CD14-positive monocyte (primary cell): ENCODE measurements at regions not wholly inside any gene's neighbourhood (a gene's known extent, or its start where the extent isn't known, plus 50 kb on each side); places are given as distances from the start of the nearest gene placed in this dataset.
A peak's percentile ranks its signal among the peaks of the same experiment; 100 is the strongest.

Experiments
- DNase-seq, 3 donors: peaks; one replicate each; pipeline ENCODE4 v3.0.0-alpha.2; 2011 to 2022
- H2AFZ ChIP-seq: 2 replicates; pipeline ENCODE4 v1.6.0; 2012; ENCODE audit warnings: mild to moderate bottlenecking, low read depth, low read length, inconsistent platforms; ENCODE audit not compliant: insufficient read depth, poor library complexity, severe bottlenecking
- H3K27ac ChIP-seq, 2 donors: 1 replicate in 1 of 2; 2 replicates in 1 of 2; pipeline ENCODE4 v1.5.1; 2012 to 2013; ENCODE audit warnings: low read length in 2 of 2, control low read depth in 1 of 2, inconsistent platforms in 1 of 2, low read depth in 1 of 2, mild to moderate bottlenecking in 1 of 2
- H3K27me3 ChIP-seq, 2 donors: one replicate each; pipeline versions ENCODE4 v1.6.0 to v1.6.1; 2011 to 2013; ENCODE audit warnings: low read length in 2 of 2; ENCODE audit not compliant: control insufficient read depth in 2 of 2, insufficient read depth in 2 of 2
- H3K36me3 ChIP-seq, 2 donors: replicated peaks in 1 of 2; 1 replicate in 1 of 2; 2 replicates in 1 of 2; pipeline versions ENCODE4 v1.5.1 to v1.6.1; 2012 to 2013; ENCODE audit warnings: low read length in 2 of 2, control low read depth in 1 of 2, inconsistent platforms in 1 of 2, mild to moderate bottlenecking in 1 of 2; ENCODE audit not compliant: insufficient read depth in 2 of 2, control insufficient read depth in 1 of 2
- H3K4me1 ChIP-seq, 2 donors: 1 replicate in 1 of 2; 2 replicates in 1 of 2; pipeline versions ENCODE4 v1.5.1 to v1.6.1; 2012 to 2013; ENCODE audit warnings: low read length in 2 of 2, control low read depth in 1 of 2, inconsistent platforms in 1 of 2, mild to moderate bottlenecking in 1 of 2, moderate library complexity in 1 of 2; ENCODE audit not compliant: insufficient read depth in 2 of 2, control insufficient read depth in 1 of 2
- H3K4me2 ChIP-seq: replicated peaks from 2 replicates; pipeline ENCODE3; 2012; ENCODE audit warnings: low read length, moderate library complexity, mild to moderate bottlenecking; ENCODE audit not compliant: poor library complexity, severe bottlenecking; ENCODE audit errors: extremely low read depth
- H3K4me3 ChIP-seq, 3 experiments: fragments of 200-600 bp in 1 of 3; sonication (generic) in 1 of 3; replicated peaks in 1 of 3; 1 replicate in 2 of 3; 2 replicates in 1 of 3; pipeline ENCODE4 v1.5.1; 2011 to 2013; ENCODE audit warnings: low read length in 3 of 3, mild to moderate bottlenecking in 3 of 3, control low read depth in 2 of 3, low read depth in 2 of 3, inconsistent platforms in 1 of 3, moderate library complexity in 1 of 3
- H3K79me2 ChIP-seq: 2 replicates; pipeline ENCODE4 v1.6.0; 2012; ENCODE audit warnings: mild to moderate bottlenecking, control low read depth, inconsistent platforms, low read length, moderate library complexity; ENCODE audit not compliant: insufficient read depth
- H3K9ac ChIP-seq: 2 replicates; pipeline ENCODE4 v1.6.0; 2017; ENCODE audit warnings: low read length, mild to moderate bottlenecking; ENCODE audit not compliant: insufficient read depth, poor library complexity, severe bottlenecking
- H3K9me3 ChIP-seq, 2 donors: replicated peaks in 1 of 2; 1 replicate in 1 of 2; 2 replicates in 1 of 2; pipeline versions ENCODE4 v1.5.1 to v1.6.1; 2012 to 2013; ENCODE audit warnings: low read length in 2 of 2, control low read depth in 1 of 2; ENCODE audit not compliant: control insufficient read depth in 1 of 2, insufficient read depth in 1 of 2
- H4K20me1 ChIP-seq: 2 replicates; pipeline ENCODE4 v1.6.0; 2012; ENCODE audit warnings: mild to moderate bottlenecking, low read length, control low read depth, moderate library complexity; ENCODE audit not compliant: insufficient read depth
- H3K27ac Mint-ChIP-seq, 7 donors: one replicate each; pipeline ENCODE4 v1.8.0; 2020; ENCODE audit warnings: mild to moderate bottlenecking in 7 of 7, mixed read lengths in 7 of 7, moderate library complexity in 6 of 7, inconsistent platforms in 2 of 7
- H3K27me3 Mint-ChIP-seq, 3 donors: one replicate each; pipeline ENCODE4 v1.8.0; 2021 to 2022; ENCODE audit warnings: low read depth in 3 of 3, mild to moderate bottlenecking in 3 of 3, mixed read lengths in 3 of 3, moderate library complexity in 3 of 3, inconsistent platforms in 1 of 3
- H3K36me3 Mint-ChIP-seq, 2 donors: one replicate each; pipeline ENCODE4 v1.8.0; 2020; ENCODE audit warnings: mixed read lengths in 2 of 2, inconsistent platforms in 1 of 2, mild to moderate bottlenecking in 1 of 2
- H3K4me1 Mint-ChIP-seq: one replicate; pipeline ENCODE4 v1.8.0; 2020; ENCODE audit warnings: mild to moderate bottlenecking, mixed read lengths
- H3K4me3 Mint-ChIP-seq, 2 donors: one replicate each; pipeline ENCODE4 v1.8.0; 2020; ENCODE audit warnings: mild to moderate bottlenecking in 2 of 2, mixed read lengths in 2 of 2, moderate library complexity in 1 of 2
- H3K9me3 Mint-ChIP-seq, 7 donors: one replicate each; pipeline ENCODE4 v1.8.0; 2020 to 2022; ENCODE audit warnings: mixed read lengths in 7 of 7, mild to moderate bottlenecking in 6 of 7, moderate library complexity in 6 of 7, inconsistent platforms in 2 of 7
- CTCF ChIP-seq: fragments of 200-600 bp; IDR thresholded peaks from one replicate; pipeline ENCODE4 v1.8.0; 2022; ENCODE audit warnings: antibody characterized with exemption, mild to moderate bottlenecking
- WGBS: methylation state at CpG from one replicate; pipeline ENCODE4 v1.1.5; 2013; ENCODE audit warnings: missing lambda C conversion rate; ENCODE audit not compliant: insufficient coverage; 5-methylcytosine and 5-hydroxymethylcytosine counted together
- intact Hi-C, 2 donors: fragments of 100-400 bp; cut with micrococcal nuclease; formaldehyde crosslinking; loops; one replicate each; pipeline versions ENCODE4 v1.15.0 to v1.15.1; 2023

- Histone ChIP-seq H3K4me1 (peaks cover 8 to 13% of the 10 kb centered on the region in 2 donors), H3K9me3 (peaks cover 0 to 5% of the 10 kb centered on the region in 2 donors), H3K79me2 (no peaks in the 10 kb centered on the region), H4K20me1 (no peaks in the 10 kb centered on the region), H2AFZ (no peak overlapping the region), H3K4me2 (no peak overlapping the region), H3K36me3 (no peaks in the 10 kb centered on the region), H3K9ac (no peak overlapping the region), H3K27ac (no peak overlapping the region), H3K4me3 (no peak overlapping the region), H3K27me3 (peaks cover 8 to 17% of the 10 kb centered on the region in 2 donors)
- peaks cover 0 to 11% (median 3%) of the 10 kb centered on the region in 7 donors for H3K9me3 Mint-ChIP-seq
- H3K4me1 Mint-ChIP-seq = peaks cover 13% of the 10 kb centered on the region
- H3K4me3 Mint-ChIP-seq = no peak overlapping the region
- no peak overlapping the region for H3K27ac Mint-ChIP-seq
- intact Hi-C loops = no loop called here
- no peaks in the 10 kb centered on the region for H3K36me3 Mint-ChIP-seq
- no peak for TF ChIP-seq CTCF
- 96% methylated on average over 5 of the region's 6 CpGs for WGBS
- peaks cover 17 to 25% (median 17%) of the 10 kb centered on the region in 3 donors for H3K27me3 Mint-ChIP-seq
- no peak for DNase-seq
These were observed 62.5 kb upstream of the DNAH5 start for GRCh38 chr5:14006823-14007520.

- Histone ChIP-seq H3K79me2 (no peaks in the 10 kb centered on the region), H4K20me1 (no peaks in the 10 kb centered on the region), H3K27ac (no peak overlapping the region), H3K36me3 (no peaks in the 10 kb centered on the region), H3K4me1 (no peaks in the 10 kb centered on the region), H3K9me3 (no peaks in the 10 kb centered on the region), H3K9ac (no peak overlapping the region), H3K4me2 (no peak overlapping the region), H3K4me3 (no peak overlapping the region), H2AFZ (no peak overlapping the region), H3K27me3 (no peaks in the 10 kb centered on the region)
- Mint-ChIP-seq H3K4me3 (no peak overlapping the region), H3K9me3 (peaks cover 0 to 8% (median 0%) of the 10 kb centered on the region in 7 donors), H3K4me1 (peaks cover 5% of the 10 kb centered on the region), H3K27ac (peak overlapping the region in 1 of 7 donors; percentile 36), H3K27me3 (peaks cover 5 to 9% (median 5%) of the 10 kb centered on the region in 3 donors), H3K36me3 (no peaks in the 10 kb centered on the region)
- intact Hi-C loops = no loop called here
- no peak for DNase-seq
- WGBS = 91% methylated on average over 6 of the region's 6 CpGs
- TF ChIP-seq CTCF = no peak
These were observed 60.3 kb upstream of the DNAH5 start for GRCh38 chr5:14004598-14005394.
